Fibroblast of pulmonary artery (primary cell): ENCODE measurements at regions not wholly inside any gene's neighbourhood (a gene's known extent, or its start where the extent isn't known, plus 50 kb on each side); places are given as distances from the start of the nearest gene placed in this dataset.
A peak's percentile ranks its signal among the peaks of the same experiment; 100 is the strongest.
"Not testable (repeated sequence)": the region's sequence is repeated elsewhere in the genome, so short reads cannot be mapped to it uniquely, and the experiment has no call there.

Experiments
- DNase-seq: peaks from one replicate; pipeline ENCODE4 v3.0.0-alpha.2; 2010; ENCODE audit warnings: low read depth
- H3K4me3 ChIP-seq: replicated peaks from 2 replicates; pipeline ENCODE4 v1.5.1; 2011; ENCODE audit warnings: low read depth, mild to moderate bottlenecking, control low read depth, low read length, moderate library complexity
- TF ChIP-seq, protein P1 (sequence below): IDR thresholded peaks from 2 replicates; pipeline ENCODE4 v1.5.1; 2011; ENCODE audit warnings: mild to moderate bottlenecking, control low read depth, low read length, inconsistent platforms; ENCODE audit errors: missing control alignments

DNA sequence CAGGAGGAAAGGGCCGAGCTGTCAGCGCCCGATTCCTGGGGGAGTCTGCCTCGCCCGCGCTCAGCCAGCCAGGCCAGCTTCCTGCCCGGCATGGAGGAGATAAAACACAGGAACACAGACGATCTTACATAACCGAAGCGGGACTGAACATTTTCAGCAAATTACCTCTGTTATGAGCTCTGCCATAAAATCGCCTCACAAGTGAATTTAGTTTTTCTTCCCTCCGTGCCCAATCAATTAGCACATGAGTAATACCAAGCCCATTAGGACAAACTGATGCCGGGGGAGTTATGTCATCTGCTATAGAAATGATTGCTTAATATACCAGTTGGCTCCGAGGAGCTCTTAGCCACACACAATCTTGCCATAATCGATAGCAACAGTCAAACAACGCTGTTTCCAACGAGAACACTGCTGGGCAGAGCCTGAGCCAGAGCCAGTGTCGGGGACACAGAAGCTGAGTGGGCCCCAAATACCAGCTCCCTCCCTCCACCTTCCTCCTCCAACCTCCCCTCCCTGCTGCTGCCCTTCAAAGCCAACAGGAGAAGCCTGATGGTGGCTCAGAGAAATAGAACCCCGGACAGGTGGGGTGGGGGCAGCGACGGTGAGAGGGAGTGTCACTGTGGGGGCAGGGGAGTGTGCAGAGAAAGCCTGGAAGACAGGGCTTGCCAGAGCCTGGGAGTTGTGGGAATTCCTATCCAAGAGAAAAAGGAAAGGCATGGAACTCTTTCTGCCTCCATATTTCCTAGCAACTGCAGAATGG is 279.4 kb upstream of the TLE3 start:
- peak overlapping the region; percentile 7 for H3K4me3 ChIP-seq
- peak; percentile 67 for DNase-seq
- TF ChIP-seq, protein P1, sequence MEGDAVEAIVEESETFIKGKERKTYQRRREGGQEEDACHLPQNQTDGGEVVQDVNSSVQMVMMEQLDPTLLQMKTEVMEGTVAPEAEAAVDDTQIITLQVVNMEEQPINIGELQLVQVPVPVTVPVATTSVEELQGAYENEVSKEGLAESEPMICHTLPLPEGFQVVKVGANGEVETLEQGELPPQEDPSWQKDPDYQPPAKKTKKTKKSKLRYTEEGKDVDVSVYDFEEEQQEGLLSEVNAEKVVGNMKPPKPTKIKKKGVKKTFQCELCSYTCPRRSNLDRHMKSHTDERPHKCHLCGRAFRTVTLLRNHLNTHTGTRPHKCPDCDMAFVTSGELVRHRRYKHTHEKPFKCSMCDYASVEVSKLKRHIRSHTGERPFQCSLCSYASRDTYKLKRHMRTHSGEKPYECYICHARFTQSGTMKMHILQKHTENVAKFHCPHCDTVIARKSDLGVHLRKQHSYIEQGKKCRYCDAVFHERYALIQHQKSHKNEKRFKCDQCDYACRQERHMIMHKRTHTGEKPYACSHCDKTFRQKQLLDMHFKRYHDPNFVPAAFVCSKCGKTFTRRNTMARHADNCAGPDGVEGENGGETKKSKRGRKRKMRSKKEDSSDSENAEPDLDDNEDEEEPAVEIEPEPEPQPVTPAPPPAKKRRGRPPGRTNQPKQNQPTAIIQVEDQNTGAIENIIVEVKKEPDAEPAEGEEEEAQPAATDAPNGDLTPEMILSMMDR = no peak

DNA sequence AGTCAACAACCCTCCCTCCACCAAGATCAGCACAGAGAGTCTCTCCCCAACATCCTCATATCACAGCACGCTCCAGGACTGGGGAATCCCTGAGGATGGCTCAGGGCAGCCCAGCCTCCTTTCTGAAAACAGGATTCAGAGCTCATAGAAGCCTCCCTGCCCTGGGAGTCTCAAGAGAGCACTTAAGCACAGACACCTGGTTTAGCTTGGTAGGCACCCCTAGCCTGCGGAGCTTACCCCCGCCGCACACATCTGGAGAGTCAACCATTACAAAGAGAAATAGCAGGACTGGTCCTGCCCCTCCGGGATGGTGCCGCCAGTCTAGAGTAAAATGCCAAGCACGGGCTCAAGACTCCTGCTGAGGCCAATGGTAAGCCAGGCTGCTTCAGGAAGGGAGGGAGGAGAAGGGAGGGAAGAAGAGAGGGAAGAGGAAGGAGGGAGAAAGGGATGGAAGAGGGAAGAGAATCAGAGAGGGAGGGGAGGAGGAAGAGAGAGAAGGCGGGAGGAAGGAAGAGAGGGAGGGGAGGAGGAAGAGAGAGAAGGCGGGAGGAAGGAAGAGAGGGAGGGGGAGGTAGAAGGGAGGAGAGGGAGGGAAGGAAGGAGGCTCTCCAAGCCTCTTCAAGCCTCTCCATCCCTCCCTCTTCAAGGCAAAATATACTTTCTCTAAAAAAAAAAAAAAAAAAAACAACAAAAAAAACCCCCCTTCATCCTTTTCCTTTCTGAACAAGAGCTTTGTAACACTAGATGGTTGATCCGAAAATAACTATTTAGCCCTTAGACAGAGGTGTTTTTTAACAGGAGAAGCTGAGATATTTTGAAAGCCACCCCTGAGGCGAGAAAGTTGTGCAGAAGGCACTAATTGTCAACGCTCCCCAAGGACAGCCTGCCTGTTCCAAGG is 278.6 kb upstream of the TLE3 start:
- TF ChIP-seq, protein P1 = no peak
- H3K4me3 ChIP-seq = peak overlapping the region; percentile 7
- no peak for DNase-seq

DNA sequence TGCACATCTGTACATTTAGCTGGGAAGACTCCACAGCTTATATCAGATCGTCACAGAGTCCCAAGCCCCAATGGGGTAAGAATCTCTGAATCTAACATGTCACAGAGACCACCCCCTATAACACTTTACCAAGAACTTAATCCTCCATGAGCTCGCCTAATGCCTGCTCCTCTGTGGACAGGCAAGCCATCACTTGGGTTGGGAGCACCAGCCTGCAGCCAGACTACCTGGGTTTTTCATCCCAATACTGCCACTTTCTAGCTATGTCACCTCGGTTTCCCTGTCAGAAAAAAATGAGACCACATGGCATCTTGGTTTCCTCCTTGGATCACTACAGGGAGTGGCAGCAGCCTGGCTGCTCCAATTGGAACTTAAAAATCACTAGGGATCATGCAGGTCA is 277.9 kb upstream of the TLE3 start:
- DNase-seq = no peak
- H3K4me3 ChIP-seq = no peak overlapping the region
- TF ChIP-seq, protein P1 = no peak

DNA sequence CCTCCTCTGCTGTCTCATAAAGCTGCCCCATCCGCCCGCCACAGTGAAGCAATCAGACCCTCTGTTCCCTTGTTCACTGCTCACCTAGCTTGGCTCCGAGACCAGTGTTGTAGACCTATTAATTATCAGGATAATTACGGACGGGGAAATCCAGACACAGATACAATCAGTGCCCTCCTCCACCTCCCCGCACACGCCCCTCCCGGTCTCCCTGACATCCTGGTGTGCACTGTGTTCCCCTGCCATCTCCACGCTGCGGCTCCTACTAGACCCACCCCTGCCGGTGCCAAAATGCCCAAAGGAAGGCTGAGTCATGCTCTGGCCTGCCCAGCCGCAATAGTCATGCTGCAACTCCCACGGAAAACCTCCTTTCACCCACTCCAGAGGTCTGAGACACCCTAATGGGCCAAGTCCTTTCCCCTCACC is 277.3 kb upstream of the TLE3 start:
- TF ChIP-seq, protein P1 = no peak
- DNase-seq = peak; percentile 64
- H3K4me3 ChIP-seq = no peak overlapping the region

DNA sequence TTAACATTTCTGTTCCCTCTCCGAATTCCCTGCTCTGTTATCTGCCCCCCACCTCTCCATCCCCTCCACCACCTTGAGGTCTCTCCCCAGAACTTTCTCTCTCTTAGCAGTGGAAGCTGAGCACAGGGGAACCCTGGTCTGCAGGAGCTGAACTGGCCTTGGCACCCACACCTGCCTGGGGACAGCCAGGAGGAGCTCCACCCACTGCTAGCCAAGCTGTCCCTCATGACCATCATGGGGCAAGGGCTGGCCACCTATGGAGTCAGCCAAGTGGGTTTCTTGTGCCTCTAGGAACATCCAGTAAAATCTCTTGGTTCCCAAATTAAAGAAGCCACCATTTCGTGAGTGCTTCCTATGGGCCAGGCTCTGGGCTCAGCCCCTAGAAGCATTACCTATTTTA is 276.4 kb upstream of the TLE3 start:
- DNase-seq = no peak
- H3K4me3 ChIP-seq = no peak overlapping the region

DNA sequence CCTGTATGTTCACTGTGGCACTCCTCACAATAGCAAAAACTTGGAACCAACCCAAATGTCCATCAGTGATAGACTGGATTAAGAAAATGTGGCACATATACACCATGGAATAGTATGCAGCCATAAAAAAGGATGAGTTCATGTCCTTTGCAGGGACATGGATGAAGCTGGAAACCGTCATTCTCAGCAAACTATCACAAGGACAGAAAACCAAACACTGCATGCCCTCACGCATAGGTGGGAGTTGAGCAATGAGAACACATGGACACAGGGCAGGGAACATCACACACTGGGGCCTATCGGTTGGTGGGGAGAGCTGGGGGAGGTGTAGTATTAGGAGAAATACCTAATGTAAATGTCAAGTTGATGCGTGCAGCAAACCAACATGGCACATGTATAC is 275.7 kb upstream of the TLE3 start:
- not testable (repeated sequence) for H3K4me3 ChIP-seq, DNase-seq

More for the DNA sequence above, 276.4 kb upstream of the TLE3 start:
- TF ChIP-seq, protein P1 = no peak

DNA sequence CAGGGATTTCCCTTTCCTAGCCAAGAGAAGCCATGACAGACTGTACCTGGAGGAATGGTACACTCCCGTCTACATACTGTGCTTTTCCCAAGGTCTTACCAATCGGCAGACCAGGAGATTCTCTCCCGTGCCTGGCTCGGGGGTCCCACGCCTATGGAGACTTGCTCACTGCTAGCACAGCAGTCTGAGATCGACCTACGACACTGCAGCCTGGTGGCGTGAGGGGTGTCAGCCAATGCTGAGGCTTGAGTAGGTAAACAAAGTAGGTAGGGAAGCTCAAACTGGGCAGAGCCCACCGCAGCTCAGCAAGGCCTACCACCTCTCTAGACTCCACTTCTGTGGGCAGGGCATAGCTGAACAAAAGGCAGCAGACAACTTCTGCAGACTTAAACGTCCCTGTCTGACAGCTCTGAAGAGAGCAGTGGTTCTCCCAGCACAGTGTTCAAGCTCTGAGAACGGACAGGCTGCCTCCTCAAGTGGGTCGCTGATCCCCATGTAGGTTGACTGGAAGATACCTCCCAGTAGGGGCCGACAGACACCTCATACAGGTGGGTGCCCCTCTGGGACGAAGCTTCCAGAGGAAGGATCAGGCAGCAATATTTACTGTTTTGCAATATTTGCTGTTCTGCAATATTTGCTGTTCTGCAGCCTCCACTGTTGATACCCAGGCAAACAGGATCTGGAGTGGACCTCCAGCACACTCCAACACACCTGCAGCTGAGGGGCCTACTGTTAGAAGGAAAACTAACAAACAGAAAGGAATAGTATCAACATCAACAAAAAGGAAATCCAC is 270.4 kb upstream of the TLE3 start:
- DNase-seq, H3K4me3 ChIP-seq: not testable (repeated sequence)

DNA sequence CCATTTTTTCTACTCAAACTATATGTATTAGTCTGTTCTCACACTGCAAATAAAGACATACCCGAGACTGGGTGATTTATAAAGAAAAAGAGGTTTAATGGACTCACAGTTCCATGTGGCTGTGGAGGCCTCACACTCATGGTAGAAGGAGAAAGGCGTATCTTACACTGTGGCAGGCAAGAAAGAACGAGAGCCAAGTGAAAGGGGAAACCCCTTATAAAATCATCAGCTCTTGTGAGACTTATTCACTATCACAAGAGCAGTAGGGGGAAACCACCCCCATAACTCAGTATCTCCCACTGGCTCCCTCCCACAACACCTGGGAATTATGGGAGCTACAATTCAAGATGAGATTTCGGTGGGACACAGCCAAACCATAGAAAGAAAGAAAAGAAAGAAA is 266.3 kb upstream of the TLE3 start:
- DNase-seq, H3K4me3 ChIP-seq: not testable (repeated sequence)
